ENCODE measurements at regions not wholly inside any gene's neighbourhood (a gene's known extent, or its start where the extent isn't known, plus 50 kb on each side); places are given as distances from the start of the nearest gene placed in this dataset.
A peak's percentile ranks its signal among the peaks of the same experiment; 100 is the strongest.

GRCh38 chr13:39904959-39905358 lies 249.5 kb downstream of the COG6 start:
- TF ChIP-seq CTCF (conservative IDR thresholded peaks at IDR 0.05; ENCODE audit: low read length) = no peak
- no peak overlapping the region for H3K4me3 ChIP-seq (ENCODE audit: low read length)
- DNase-seq (ENCODE audit: low read depth) = no peak

- TF ChIP-seq CTCF (conservative IDR thresholded peaks at IDR 0.05; ENCODE audit: low read length) = no peak
- no peak for DNase-seq (ENCODE audit: low read depth)
- no peak overlapping the region for H3K4me3 ChIP-seq (ENCODE audit: low read length)
Measured at GRCh38 chr13:39909634-39910033, 254.2 kb downstream of the COG6 start.

- no peak for TF ChIP-seq CTCF (conservative IDR thresholded peaks at IDR 0.05; ENCODE audit: low read length)
- no peak overlapping the region for H3K4me3 ChIP-seq (ENCODE audit: low read length)
- DNase-seq (ENCODE audit: low read depth) = no peak
Measured at GRCh38 chr13:39910041-39910440, 254.6 kb downstream of the COG6 start.

GRCh38 chr13:39910833-39911232 lies 255.4 kb downstream of the COG6 start:
- TF ChIP-seq CTCF (conservative IDR thresholded peaks at IDR 0.05; ENCODE audit: low read length) = no peak
- no peak overlapping the region for H3K4me3 ChIP-seq (ENCODE audit: low read length)
- DNase-seq (ENCODE audit: low read depth) = peak; percentile 42

- no peak overlapping the region for H3K4me3 ChIP-seq (ENCODE audit: low read length)
- DNase-seq (ENCODE audit: low read depth) = no peak
- no peak for TF ChIP-seq CTCF (conservative IDR thresholded peaks at IDR 0.05; ENCODE audit: low read length)
Measured at GRCh38 chr13:39913339-39913738, 257.9 kb downstream of the COG6 start.

- peak; percentile 32 for DNase-seq (ENCODE audit: low read depth)
- no peak for TF ChIP-seq CTCF (conservative IDR thresholded peaks at IDR 0.05; ENCODE audit: low read length)
- no peak overlapping the region for H3K4me3 ChIP-seq (ENCODE audit: low read length)
Measured at GRCh38 chr13:39913928-39914327, 258.5 kb downstream of the COG6 start.

- TF ChIP-seq CTCF (conservative IDR thresholded peaks at IDR 0.05; ENCODE audit: low read length) = no peak
- no peak overlapping the region for H3K4me3 ChIP-seq (ENCODE audit: low read length)
Measured at GRCh38 chr13:39915418-39915817, 260.0 kb downstream of the COG6 start.

More at GRCh38 chr13:39915418-39915817, 260.0 kb downstream of the COG6 start:
- no peak for DNase-seq (ENCODE audit: low read depth)

All from AG10803 (cell line).